ENCODE measurements at regions not wholly inside any gene's neighbourhood (a gene's known extent, or its start where the extent isn't known, plus 50 kb on each side); places are given as distances from the start of the nearest gene placed in this dataset.

- in situ Hi-C loops (cut with HindIII; ENCODE audit: low pct_unique_long_range_greater_than_20kb, low sequenced_read_pairs) = no loop called here
- TF ChIP-seq JUND (IDR thresholded peaks at IDR 0.05; ENCODE audit: low read depth) = no peak
- DNase-seq (ENCODE audit: low read depth in 1 of 2, low spot score in 1 of 2) = no peak
Measured at GRCh38 chr19:46950526-46951170, 69.0 kb upstream of the NPAS1 start.

- no peak for TF ChIP-seq JUND (IDR thresholded peaks at IDR 0.05; ENCODE audit: low read depth)
- DNase-seq (ENCODE audit: low read depth in 1 of 2, low spot score in 1 of 2) = no peak
- in situ Hi-C loops (cut with HindIII; ENCODE audit: low pct_unique_long_range_greater_than_20kb, low sequenced_read_pairs) = no loop called here
Measured at GRCh38 chr19:46951171-46951986, 68.3 kb upstream of the NPAS1 start.

- no peak for DNase-seq (ENCODE audit: low read depth in 1 of 2, low spot score in 1 of 2)
- TF ChIP-seq JUND (IDR thresholded peaks at IDR 0.05; ENCODE audit: low read depth) = no peak
- in situ Hi-C loops (cut with HindIII; ENCODE audit: low pct_unique_long_range_greater_than_20kb, low sequenced_read_pairs) = no loop called here
Measured at GRCh38 chr19:46952874-46953273, 66.8 kb upstream of the NPAS1 start.

- in situ Hi-C loops (cut with HindIII; ENCODE audit: low pct_unique_long_range_greater_than_20kb, low sequenced_read_pairs) = no loop called here
- TF ChIP-seq JUND (IDR thresholded peaks at IDR 0.05; ENCODE audit: low read depth) = no peak
- DNase-seq (ENCODE audit: low read depth in 1 of 2, low spot score in 1 of 2) = no peak
Measured at GRCh38 chr19:46953955-46954501, 65.6 kb upstream of the NPAS1 start.

- TF ChIP-seq JUND (IDR thresholded peaks at IDR 0.05; ENCODE audit: low read depth) = no peak
- in situ Hi-C loops (cut with HindIII; ENCODE audit: low pct_unique_long_range_greater_than_20kb, low sequenced_read_pairs) = no loop called here
- no peak for DNase-seq (ENCODE audit: low read depth in 1 of 2, low spot score in 1 of 2)
Measured at GRCh38 chr19:46954502-46954992, 65.1 kb upstream of the NPAS1 start.

- in situ Hi-C loops (cut with HindIII; ENCODE audit: low pct_unique_long_range_greater_than_20kb, low sequenced_read_pairs) = no loop called here
- DNase-seq (ENCODE audit: low read depth in 1 of 2, low spot score in 1 of 2) = no peak
- no peak for TF ChIP-seq JUND (IDR thresholded peaks at IDR 0.05; ENCODE audit: low read depth)
Measured at GRCh38 chr19:46954993-46955812, 64.4 kb upstream of the NPAS1 start.

- in situ Hi-C loops (cut with HindIII; ENCODE audit: low pct_unique_long_range_greater_than_20kb, low sequenced_read_pairs) = no loop called here
- TF ChIP-seq JUND (IDR thresholded peaks at IDR 0.05; ENCODE audit: low read depth) = no peak
- DNase-seq (ENCODE audit: low read depth in 1 of 2, low spot score in 1 of 2) = no peak
Measured at GRCh38 chr19:46955813-46956371, 63.7 kb upstream of the NPAS1 start.

GRCh38 chr19:46958532-46958931 lies 61.1 kb upstream of the NPAS1 start:
- no peak for TF ChIP-seq JUND (IDR thresholded peaks at IDR 0.05; ENCODE audit: low read depth)
- no peak for DNase-seq (ENCODE audit: low read depth in 1 of 2, low spot score in 1 of 2)
- in situ Hi-C loops (cut with HindIII; ENCODE audit: low pct_unique_long_range_greater_than_20kb, low sequenced_read_pairs) = no loop called here

- in situ Hi-C loops (cut with HindIII; ENCODE audit: low pct_unique_long_range_greater_than_20kb, low sequenced_read_pairs) = no loop called here
Measured at GRCh38 chr19:46959894-46960556, 59.6 kb upstream of the NPAS1 start.

GRCh38 chr19:46962030-46962570 lies 57.5 kb upstream of the NPAS1 start:
- in situ Hi-C loops (cut with HindIII; ENCODE audit: low pct_unique_long_range_greater_than_20kb, low sequenced_read_pairs) = no loop called here
- no peak for TF ChIP-seq JUND (IDR thresholded peaks at IDR 0.05; ENCODE audit: low read depth)
- DNase-seq (ENCODE audit: low read depth in 1 of 2, low spot score in 1 of 2) = no peak

More at GRCh38 chr19:46959894-46960556, 59.6 kb upstream of the NPAS1 start:
- TF ChIP-seq JUND (IDR thresholded peaks at IDR 0.05; ENCODE audit: low read depth) = no peak
- DNase-seq (ENCODE audit: low read depth in 1 of 2, low spot score in 1 of 2) = no peak

- no peak for DNase-seq (ENCODE audit: low read depth in 1 of 2, low spot score in 1 of 2)
- in situ Hi-C loops (cut with HindIII; ENCODE audit: low pct_unique_long_range_greater_than_20kb, low sequenced_read_pairs) = no loop called here
- no peak for TF ChIP-seq JUND (IDR thresholded peaks at IDR 0.05; ENCODE audit: low read depth)
Measured at GRCh38 chr19:46963093-46963734, 56.4 kb upstream of the NPAS1 start.

Data from T47D (cell line).